Gastrocnemius medialis (tissue), 4 donors: ENCODE measurements at regions not wholly inside any gene's neighbourhood (a gene's known extent, or its start where the extent isn't known, plus 50 kb on each side); places are given as distances from the start of the nearest gene placed in this dataset.
"Not testable (repeated sequence)": the region's sequence is repeated elsewhere in the genome, so short reads cannot be mapped to it uniquely, and the experiment has no call there.

Experiments used
- ATAC-seq, 2 donors: fragments of 150-250 bp; one replicate each; pipeline ENCODE4 v1.9.1; 2016
- DNase-seq, 2 donors: peaks; one replicate each; pipeline ENCODE4 v3.0.0-alpha.2; 2019
- H3K27ac ChIP-seq, 4 donors: fragments of 200-600 bp; sonication (generic); 1 replicate in 1 of 4; 2 replicates in 3 of 4; pipeline ENCODE4 v1.5.1; 2016 to 2018; ENCODE audit warnings: mild to moderate bottlenecking in 2 of 4, moderate library complexity in 1 of 4
- H3K27me3 ChIP-seq, 3 donors: fragments of 200-600 bp; sonication (generic) in 2 of 3; 1 replicate in 1 of 3; 2 replicates in 2 of 3; pipeline versions ENCODE4 v1.5.1 to v1.6.0; 2016 to 2019; ENCODE audit warnings: mild to moderate bottlenecking in 1 of 3, moderate library complexity in 1 of 3
- H3K36me3 ChIP-seq, 2 donors: fragments of 200-600 bp; sonication (generic) in 1 of 2; one replicate each; pipeline ENCODE4 v1.5.1; 2017 to 2018
- H3K4me1 ChIP-seq, 2 donors: fragments of 200-600 bp; sonication (generic) in 1 of 2; one replicate each; pipeline ENCODE4 v1.5.1; 2016 to 2017; ENCODE audit warnings: mild to moderate bottlenecking in 2 of 2
- H3K4me3 ChIP-seq, 4 donors: fragments of 200-600 bp; sonication (generic) in 3 of 4; 1 replicate in 1 of 4; 2 replicates in 3 of 4; pipeline ENCODE4 v1.5.1; 2016 to 2019; ENCODE audit warnings: mild to moderate bottlenecking in 2 of 4
- H3K9me3 ChIP-seq, 3 donors: fragments of 200-600 bp; sonication (generic) in 2 of 3; 1 replicate in 1 of 3; 2 replicates in 2 of 3; pipeline ENCODE4 v1.5.1; 2016 to 2019
- CTCF ChIP-seq, 5 experiments: fragments of 450-650 bp in 3 of 5; fragments of 200-600 bp in 2 of 5; sonication (generic) in 2 of 5; IDR thresholded peaks in 4 of 5; conservative IDR thresholded peaks in 1 of 5; 1 replicate in 4 of 5; 2 replicates in 1 of 5; pipeline ENCODE4 v1.5.1; 2016 to 2019; ENCODE audit warnings: antibody characterized with exemption in 5 of 5, mild to moderate bottlenecking in 3 of 5, moderate library complexity in 3 of 5
- POLR2A ChIP-seq, 2 donors: fragments of 450-650 bp; IDR thresholded peaks; one replicate each; pipeline ENCODE4 v1.6.1; 2017; ENCODE audit warnings: antibody characterized with exemption in 2 of 2, mild to moderate bottlenecking in 2 of 2, moderate library complexity in 2 of 2
- in situ Hi-C, 4 donors: fragments of 200-750 bp; cut with MboI; loops; one replicate each; pipeline versions ENCODE4 v1.15.0 to v1.8.0; 2017; ENCODE audit warnings: low sequenced_read_pairs in 4 of 4
- intact Hi-C: fragments of 100-400 bp; cut with DNase I; formaldehyde crosslinking; loops from one replicate; pipeline ENCODE4 v1.15.1; 2023; ENCODE audit warnings: low total_unique reads

GRCh38 chr22:44567846-44568493 lies 69.9 kb upstream of the RTL6 start:
- no peaks in the 10 kb centered on the region for H3K4me1 ChIP-seq
- H3K36me3 ChIP-seq = no peaks in the 10 kb centered on the region
- in situ Hi-C loops = no loop called here
- no peak for ATAC-seq
- no peak overlapping the region for H3K27ac ChIP-seq
- no peak overlapping the region for H3K4me3 ChIP-seq
- DNase-seq = no peak
- H3K9me3 ChIP-seq = no peaks in the 10 kb centered on the region
- intact Hi-C loops = no loop called here
- TF ChIP-seq POLR2A (IDR thresholded peaks at IDR 0.05) = no peak
- peak in 2 of 5 experiments; percentile 13 to 34 for TF ChIP-seq CTCF (IDR thresholded peaks at IDR 0.05 in 4 of 5, conservative IDR thresholded peaks at IDR 0.05 in 1 of 5)
- H3K27me3 ChIP-seq = peaks cover 0 to 3% (median 2%) of the 10 kb centered on the region in 3 donors

DNA sequence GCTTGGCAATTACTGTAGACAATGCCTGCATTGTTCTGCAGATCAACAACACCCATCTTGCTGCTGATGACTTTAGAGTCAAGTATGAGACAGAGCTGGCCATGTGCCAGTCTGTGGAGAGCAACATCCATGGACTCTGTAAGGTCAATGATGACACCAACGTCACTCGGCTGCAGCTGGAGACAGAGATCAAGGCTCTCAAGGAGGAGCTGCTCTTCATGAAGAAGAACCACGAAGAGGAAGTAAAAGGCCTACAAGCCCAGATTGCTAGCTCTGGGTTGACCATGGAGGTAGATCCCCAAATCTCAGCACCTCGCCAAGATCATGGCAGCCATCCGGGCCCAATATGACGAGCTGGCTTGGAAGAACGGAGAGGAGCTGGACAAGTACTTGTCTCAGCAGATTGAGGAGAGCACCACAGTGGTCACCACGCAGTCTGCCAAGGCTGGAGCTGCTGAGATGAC lies 69.4 kb upstream of the RTL6 start:
- H3K4me3 ChIP-seq, in situ Hi-C loops, ATAC-seq, H3K9me3 ChIP-seq, intact Hi-C loops, H3K36me3 ChIP-seq, H3K27me3 ChIP-seq, H3K27ac ChIP-seq, H3K4me1 ChIP-seq, DNase-seq: not testable (repeated sequence)

DNA sequence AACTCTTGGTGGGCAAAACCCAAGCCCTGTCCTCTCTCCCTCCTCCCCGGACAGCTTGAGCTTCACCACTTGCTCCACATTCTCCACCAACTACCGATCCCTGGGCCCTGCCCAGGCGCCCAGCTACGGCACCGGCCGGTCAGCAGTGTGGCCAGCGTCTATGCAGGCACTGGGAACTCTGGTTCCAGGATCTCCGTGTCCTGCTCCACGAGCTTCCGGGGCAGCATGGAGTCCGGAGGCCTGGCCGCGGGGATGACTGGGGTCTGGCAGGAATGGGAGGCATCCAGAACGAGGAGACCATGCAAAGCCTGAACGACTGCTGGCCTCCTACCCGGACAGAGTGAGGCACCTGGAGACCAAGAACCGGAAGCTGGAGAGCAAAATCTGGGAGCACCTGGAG lies 68.9 kb upstream of the RTL6 start:
- no peaks in the 10 kb centered on the region for H3K36me3 ChIP-seq
- ATAC-seq = no peak
- no peaks in the 10 kb centered on the region for H3K4me1 ChIP-seq
- no peak overlapping the region for H3K27ac ChIP-seq
- H3K27me3 ChIP-seq = peaks cover 0 to 3% (median 2%) of the 10 kb centered on the region in 3 donors
- DNase-seq = no peak
- TF ChIP-seq CTCF (IDR thresholded peaks at IDR 0.05 in 4 of 5, conservative IDR thresholded peaks at IDR 0.05 in 1 of 5) (no peak), POLR2A (IDR thresholded peaks at IDR 0.05) (no peak)
- H3K9me3 ChIP-seq = no peaks in the 10 kb centered on the region
- in situ Hi-C loops = no loop called here
- H3K4me3 ChIP-seq = no peak overlapping the region
- intact Hi-C loops = no loop called here

DNA sequence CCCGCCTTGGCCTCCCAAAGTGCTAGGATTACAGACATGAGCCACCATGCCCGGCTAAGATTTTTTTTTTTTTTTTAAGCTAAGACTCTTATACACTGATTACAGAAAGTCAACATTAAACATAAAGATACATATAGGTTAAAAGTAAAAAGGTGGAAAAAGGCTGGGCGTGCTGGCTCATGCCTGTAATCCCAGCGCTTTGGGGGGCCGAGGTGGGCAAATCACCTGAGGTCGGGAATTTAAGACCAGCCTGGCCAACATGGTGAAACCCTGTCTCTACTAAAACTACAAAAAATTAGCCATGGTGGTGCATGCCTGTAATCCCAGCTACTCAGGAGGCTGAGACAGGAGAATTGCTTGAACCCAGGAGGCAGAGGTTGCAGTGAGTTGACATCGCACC lies 64.6 kb upstream of the RTL6 start:
- DNase-seq, H3K27me3 ChIP-seq, intact Hi-C loops, H3K27ac ChIP-seq, H3K9me3 ChIP-seq, in situ Hi-C loops, ATAC-seq, H3K36me3 ChIP-seq, H3K4me1 ChIP-seq, H3K4me3 ChIP-seq: not testable (repeated sequence)

DNA sequence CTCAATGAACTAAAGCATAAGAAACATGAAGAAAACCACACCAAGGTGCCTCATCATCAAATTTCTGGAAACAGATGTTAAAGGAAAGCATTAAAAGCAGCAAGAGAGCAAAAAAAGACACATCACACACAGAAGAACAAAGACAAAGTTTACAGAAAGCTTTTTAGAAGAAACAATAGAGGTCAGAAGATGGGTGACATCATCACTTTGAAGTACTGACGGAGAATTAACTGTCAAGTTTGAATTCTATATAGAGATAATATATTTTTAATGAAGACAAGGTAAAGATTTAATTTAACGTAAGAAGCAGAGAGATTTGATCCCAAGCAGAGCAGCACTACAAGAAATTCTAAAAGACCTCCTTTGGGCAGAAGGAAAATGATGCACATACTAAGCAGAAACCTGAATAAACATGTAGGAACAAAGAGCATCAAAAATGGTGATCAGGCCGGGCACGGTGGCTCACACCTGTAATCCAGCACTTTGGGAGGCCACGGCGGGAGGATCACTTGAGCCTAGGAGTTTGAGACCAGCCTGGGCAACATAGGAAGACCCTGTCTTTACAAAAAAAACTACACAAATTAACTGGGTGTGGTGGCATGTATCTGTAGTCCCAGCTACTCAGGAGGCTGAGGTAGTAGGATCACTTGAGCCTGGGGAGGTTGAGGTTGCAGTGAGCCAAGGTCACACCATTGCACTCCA lies 63.3 kb upstream of the RTL6 start:
- TF ChIP-seq CTCF (IDR thresholded peaks at IDR 0.05 in 4 of 5, conservative IDR thresholded peaks at IDR 0.05 in 1 of 5) = no peak
- no peak for TF ChIP-seq POLR2A (IDR thresholded peaks at IDR 0.05)
- ATAC-seq = no peak
- in situ Hi-C loops = no loop called here
- peaks cover 0 to 1% (median 0%) of the 10 kb centered on the region in 3 donors for H3K27me3 ChIP-seq
- H3K36me3 ChIP-seq = no peaks in the 10 kb centered on the region
- DNase-seq = no peak
- no peaks in the 10 kb centered on the region for H3K9me3 ChIP-seq
- H3K27ac ChIP-seq = no peak overlapping the region
- no peak overlapping the region for H3K4me3 ChIP-seq
- intact Hi-C loops = no loop called here
- H3K4me1 ChIP-seq = no peaks in the 10 kb centered on the region

GRCh38 chr22:44558671-44559070 lies 60.6 kb upstream of the RTL6 start:
- intact Hi-C loops, H3K27ac ChIP-seq, H3K36me3 ChIP-seq, H3K4me1 ChIP-seq, in situ Hi-C loops, H3K9me3 ChIP-seq, H3K4me3 ChIP-seq, DNase-seq, H3K27me3 ChIP-seq, ATAC-seq: not testable (repeated sequence)

- DNase-seq, H3K27ac ChIP-seq, intact Hi-C loops, in situ Hi-C loops, H3K4me3 ChIP-seq, H3K9me3 ChIP-seq, ATAC-seq, H3K4me1 ChIP-seq, H3K36me3 ChIP-seq: not testable (repeated sequence)
- H3K27me3 ChIP-seq = peaks cover 0 to 12% (median 6%) of the 10 kb centered on the region in 3 donors
Observed at GRCh38 chr22:44557872-44558271, 59.8 kb upstream of the RTL6 start.
